Limb (tissue), 2 donors: ENCODE measurements at regions not wholly inside any gene's neighbourhood (a gene's known extent, or its start where the extent isn't known, plus 50 kb on each side); places are given as distances from the start of the nearest gene placed in this dataset.

Source experiments
- DNase-seq, 2 donors: peaks; one replicate each; pipeline ENCODE4 v3.0.0-alpha.2; 2016; ENCODE audit errors: extremely low spot score in 2 of 2

- peak in 1 of 2 donors; percentile 17 for DNase-seq
Measured at GRCh38 chr6:170048615-170049256, 242.1 kb downstream of the DLL1 start.

- DNase-seq: no peak
Measured at GRCh38 chr6:170047823-170048222, 243.1 kb downstream of the DLL1 start.

DNA sequence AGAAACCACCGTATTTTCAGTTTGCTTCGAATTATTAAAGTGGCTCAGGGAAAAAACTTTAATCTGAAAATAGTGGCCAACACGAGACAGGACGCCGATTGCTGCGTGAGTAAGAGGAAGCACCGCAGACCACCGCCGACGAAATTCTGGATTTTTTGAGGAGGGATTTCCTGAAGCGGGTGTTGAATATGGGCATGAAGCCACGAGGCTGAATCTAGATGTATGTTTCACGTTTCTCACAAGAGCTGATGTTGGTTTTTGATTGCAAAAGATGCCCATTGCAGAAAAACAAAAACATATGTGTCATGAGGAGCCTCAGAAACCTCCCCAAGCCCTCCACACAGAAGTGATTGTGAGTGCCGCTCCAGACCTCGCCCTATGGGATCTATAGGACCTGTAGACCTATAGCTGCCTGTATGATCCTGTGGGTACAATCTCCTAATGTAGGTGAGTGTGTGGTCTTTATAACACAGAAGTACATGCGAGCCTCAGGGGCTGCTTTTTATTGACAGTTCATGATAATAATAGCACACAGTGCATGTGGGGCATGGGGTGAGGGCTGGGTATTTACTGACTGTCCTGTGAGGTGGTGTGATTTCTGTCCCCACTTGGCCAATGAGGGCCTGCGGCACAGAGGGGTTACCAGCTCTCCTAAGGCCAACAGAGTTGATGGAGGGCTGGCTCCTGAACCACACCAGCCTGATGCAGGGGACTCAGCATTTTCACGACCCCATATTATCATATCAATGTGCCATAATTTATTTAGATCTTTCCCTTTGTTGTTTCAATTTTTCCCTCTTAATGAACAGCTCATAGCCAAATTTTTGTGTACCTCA, 243.9 kb downstream of the DLL1 start:
- no peak for DNase-seq

DNA sequence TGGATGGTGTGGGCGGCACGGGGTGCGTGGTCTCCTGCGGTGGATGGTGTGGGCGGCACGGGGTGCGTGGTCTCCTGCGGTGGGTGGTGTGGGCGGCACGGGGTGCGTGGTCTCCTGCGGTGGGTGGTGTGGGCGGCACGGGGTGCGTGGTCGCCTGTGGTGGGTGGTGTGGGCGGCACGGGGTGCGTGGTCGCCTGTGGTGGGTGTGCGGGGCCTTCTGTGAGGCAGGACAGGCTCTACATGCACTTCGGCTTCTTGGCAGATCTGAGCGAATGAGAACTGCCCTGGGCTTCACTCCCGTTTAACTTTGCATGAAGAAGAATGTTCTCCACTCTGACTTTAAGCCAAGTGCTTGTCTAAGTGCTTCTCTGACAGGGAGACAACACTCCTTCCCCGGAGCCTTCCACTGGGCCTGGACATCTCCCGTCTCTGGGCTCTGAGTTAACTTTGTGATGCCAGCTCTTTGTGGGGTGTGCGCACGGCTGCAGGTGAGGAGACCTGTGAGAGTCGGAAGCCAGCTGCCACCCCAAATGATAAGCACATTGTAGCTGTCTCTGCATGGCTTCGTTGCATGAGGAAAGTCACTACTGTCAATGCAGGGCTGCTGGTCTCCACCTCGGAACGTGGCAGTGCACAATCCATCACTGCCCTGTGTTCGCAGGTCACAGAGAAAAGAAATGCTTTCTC, 244.8 kb downstream of the DLL1 start:
- DNase-seq: no peak

GRCh38 chr6:170045563-170045960, 245.3 kb downstream of the DLL1 start:
- DNase-seq: no peak

DNA sequence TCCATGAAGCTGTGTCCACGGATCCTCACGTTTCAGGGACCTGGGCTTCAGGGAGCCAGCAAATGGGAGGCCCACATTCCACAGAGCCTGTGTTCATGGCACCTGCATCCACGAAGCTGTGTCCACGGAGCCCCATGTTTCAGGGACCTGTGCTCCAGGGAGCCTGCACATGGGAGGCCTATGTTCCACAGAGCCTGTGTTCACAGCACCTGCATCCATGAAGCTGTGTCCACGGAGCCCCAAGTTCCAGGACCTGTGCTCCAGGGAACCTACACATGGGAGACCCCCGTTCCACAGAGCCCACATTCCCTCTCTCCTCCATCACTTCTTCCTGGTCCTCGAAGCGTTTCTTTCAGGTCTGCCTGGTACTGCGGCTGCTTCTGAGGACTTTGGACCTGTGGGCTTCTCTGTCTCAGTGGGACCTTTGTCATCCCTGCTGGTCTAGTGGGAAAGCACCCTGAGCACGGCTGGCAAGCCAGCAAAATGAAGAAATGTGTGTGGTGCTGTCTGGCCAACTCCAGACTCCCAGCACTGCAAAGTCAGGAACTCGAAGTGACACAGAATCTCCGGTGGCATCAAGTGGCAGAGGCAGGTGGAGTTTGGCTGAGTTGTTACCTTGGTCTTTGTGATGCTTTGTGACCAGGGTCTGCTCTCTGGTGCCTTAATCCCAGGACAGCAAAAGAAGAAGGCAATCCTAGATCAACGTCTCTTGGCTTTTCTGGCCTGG, 245.9 kb downstream of the DLL1 start:
- no peak for DNase-seq

DNA sequence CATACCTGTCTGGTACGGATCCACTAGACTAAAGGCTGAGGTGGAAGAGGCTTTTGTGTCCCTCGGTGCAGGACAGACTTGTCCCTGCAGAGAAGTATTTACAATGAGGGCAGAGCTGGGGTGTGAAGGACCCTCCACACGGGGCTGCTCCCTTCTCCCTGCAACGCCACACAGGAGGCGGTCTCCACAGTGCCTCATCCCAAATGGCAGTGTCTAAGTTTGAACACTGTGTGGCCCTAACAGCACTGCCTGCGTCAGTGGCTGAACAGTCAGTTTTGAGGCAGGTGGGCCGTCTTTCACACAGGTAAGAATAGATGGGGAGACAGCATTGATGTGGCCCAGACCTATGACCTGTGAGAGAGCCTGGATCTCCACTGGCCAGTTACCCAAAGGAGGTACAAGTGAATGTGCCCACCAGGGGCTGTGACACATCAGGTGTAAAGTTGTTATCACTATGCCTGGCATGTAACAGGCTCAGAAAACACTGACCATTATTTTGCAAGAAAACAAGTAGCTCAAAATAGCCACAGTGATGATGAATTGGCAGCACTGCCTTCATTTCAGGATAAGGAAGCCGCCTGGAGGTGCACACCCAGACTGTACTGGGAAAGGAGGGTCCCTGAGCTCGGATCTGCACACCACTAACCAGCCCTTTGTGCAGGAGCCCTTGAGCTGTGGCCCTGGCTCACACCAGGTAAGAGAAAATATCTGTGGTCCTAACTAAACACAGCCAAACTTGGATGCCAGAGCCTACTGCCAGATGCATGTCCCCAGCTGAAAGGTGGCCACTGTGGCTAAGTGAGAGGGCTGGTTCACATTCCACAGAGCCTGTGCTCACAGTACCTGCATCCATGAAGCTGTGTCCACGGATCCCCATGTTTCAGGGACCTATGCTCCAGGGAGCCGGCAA, 246.7 kb downstream of the DLL1 start:
- no peak for DNase-seq

GRCh38 chr6:170043150-170043819, 247.6 kb downstream of the DLL1 start:
- DNase-seq: no peak

- no peak for DNase-seq
Measured at GRCh38 chr6:170042596-170043118, 248.2 kb downstream of the DLL1 start.

DNA sequence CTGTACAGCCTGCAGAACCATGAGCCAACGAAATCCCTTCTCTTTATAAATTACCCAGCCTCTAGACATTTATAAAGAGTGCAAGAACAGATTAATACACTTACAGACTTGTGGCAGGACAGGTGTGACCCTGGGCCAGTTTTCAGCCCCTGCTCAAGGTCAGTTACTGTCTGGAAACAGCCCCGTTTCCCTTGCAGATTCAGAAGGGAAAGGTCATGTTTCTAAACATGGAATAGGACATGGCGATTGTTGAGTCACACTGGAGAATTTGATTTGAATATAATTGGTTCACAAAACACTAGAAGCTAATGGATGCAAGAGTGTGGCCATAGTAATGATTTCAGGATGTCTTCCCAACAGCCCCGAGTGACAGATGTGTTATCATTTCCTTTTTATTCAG, 248.8 kb downstream of the DLL1 start:
- DNase-seq: no peak

DNA sequence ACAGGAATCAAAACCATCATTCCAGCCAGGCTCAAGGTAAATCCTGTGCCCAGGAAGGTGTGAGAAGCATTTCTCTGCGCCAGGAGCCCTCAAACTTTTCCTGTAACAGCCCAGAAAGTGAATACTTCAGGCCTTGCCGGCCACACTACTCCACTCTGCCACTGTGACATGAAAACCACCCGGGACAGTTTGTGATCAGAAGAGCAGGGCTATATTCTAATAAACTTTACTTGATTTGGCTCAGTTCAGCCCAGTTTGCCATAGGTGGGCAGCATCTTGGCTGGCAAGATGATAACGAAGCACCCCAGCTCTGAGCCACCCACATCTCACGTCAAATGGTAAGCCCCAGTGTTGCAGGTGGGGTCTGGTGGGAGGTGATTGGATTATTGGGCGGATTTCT, 249.4 kb downstream of the DLL1 start:
- no peak for DNase-seq

DNA sequence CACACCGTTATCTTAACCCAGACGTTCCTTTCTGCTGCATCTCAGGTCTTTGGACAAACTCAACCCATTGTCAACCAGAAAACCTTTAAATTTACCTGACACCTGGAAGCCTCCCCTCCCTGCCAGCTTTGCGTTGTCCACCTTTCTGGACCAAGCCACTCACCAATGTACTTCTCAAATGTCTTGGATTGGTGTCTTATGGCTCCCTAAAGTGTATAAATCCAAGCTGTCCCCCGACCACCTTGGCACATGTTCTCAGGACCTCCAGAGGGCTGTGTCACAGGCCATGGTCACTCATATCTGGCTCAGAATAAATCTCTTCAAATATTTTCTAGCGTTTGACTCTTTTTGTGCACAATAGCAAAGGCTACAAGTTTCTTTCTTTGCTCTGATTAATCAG, 250.0 kb downstream of the DLL1 start:
- no peak for DNase-seq

GRCh38 chr6:170040115-170040500, 250.8 kb downstream of the DLL1 start:
- DNase-seq: no peak

- DNase-seq: no peak
Measured at GRCh38 chr6:170039156-170040114, 251.4 kb downstream of the DLL1 start.

GRCh38 chr6:170038708-170039107, 252.2 kb downstream of the DLL1 start:
- no peak for DNase-seq

DNA sequence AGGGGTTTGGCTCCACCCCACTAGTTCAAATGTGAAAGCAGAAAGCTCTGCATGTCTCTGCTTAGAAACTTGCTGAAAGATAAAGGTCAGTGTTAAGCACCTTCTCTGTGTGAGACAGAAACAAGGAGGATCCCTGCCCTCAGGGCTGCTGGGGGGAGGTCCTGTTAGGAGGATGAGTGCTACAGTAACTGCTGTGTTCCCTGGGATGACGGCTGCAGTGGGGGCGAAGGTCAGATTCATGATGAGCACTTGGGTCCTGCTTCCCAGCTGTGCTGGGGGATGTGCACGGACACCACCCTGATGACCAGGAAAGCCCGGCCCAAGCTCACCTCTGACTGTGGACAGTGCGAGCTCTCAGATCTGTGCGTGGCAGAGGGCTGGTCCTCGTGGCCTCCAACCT, 252.6 kb downstream of the DLL1 start:
- no peak for DNase-seq

DNA sequence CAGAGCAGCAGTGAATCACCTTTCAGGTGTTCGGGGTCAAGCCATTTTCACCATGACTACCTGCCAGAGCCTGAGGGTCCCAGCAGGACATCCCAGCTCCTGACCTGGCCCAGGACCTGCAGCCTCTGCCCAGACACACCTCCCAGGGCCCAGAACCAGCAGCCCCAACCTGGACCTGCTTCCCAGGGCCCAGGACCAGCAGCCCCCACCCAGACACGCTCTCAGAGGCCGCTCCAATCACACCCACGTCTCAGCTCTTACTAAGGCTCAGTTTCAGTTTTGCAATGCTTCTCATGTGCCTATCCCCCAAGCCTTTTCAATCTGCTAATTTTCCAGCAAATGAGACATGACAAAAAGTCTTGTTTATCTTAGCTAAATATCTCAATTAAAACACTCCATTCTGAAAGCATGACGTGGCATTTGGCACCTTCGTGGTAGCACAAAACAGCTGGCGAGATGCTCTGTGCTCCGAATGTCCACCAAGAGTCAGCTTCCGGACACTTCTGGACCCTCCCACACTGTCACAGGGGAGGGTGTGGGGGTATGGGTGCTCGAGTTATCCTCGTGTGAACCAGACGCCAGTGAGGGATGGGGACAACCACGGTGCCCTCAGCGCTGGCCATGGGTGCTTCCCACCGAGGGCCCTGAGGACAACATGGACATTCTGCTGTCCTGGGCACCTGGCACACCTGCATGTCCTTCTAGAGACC, 253.2 kb downstream of the DLL1 start:
- DNase-seq: no peak

DNA sequence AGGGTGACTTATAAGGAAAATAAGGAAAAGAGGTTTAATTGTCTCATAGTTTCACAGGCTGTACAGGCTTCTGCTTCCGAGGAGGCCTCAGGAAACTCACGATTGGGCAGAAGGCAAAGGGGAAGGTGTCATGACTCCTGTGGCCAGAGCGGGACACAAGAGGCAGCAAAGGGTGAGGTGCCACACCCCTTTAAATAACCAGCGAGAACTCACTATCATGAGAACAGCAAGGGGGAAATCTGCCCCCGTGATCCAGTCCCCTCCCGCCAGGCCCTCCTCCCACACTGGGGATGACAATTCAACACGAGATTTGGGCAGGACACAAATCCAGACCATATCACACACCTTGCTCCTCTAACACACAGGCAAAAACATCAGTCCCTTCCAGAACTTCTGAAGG, 254.0 kb downstream of the DLL1 start:
- no peak for DNase-seq
